KMS-11 (cell line): ENCODE measurements at regions not wholly inside any gene's neighbourhood (a gene's known extent, or its start where the extent isn't known, plus 50 kb on each side); places are given as distances from the start of the nearest gene placed in this dataset.

ENCODE experiments used
- H2AFZ ChIP-seq: fragments of 200-600 bp; sonication (generic); 2 replicates; pipeline ENCODE4 v1.6.1; 2016; ENCODE audit warnings: antibody characterized with exemption, mixed run types, low read depth
- H3K27ac ChIP-seq: fragments of 200-600 bp; sonication (generic); 2 replicates; pipeline ENCODE4 v1.6.1; 2016; ENCODE audit warnings: mild to moderate bottlenecking, mixed run types
- H3K27me3 ChIP-seq: fragments of 200-600 bp; sonication (generic); 2 replicates; pipeline ENCODE4 v1.6.1; 2017; ENCODE audit warnings: mild to moderate bottlenecking, low read depth, mixed run types, moderate library complexity; ENCODE audit not compliant: insufficient read depth
- H3K36me3 ChIP-seq: fragments of 200-600 bp; sonication (generic); 2 replicates; pipeline ENCODE4 v1.6.1; 2017; ENCODE audit warnings: mild to moderate bottlenecking, mixed run types; ENCODE audit not compliant: insufficient read depth
- H3K4me1 ChIP-seq: fragments of 200-600 bp; sonication (generic); 2 replicates; pipeline ENCODE4 v1.6.1; 2016; ENCODE audit warnings: mild to moderate bottlenecking, low read depth, mixed run types; ENCODE audit not compliant: poor library complexity, severe bottlenecking
- H3K4me2 ChIP-seq: fragments of 200-600 bp; sonication (generic); 2 replicates; pipeline ENCODE4 v1.7.0; 2016; ENCODE audit warnings: mild to moderate bottlenecking, mixed run types
- H3K4me3 ChIP-seq: fragments of 200-600 bp; sonication (generic); IDR thresholded peaks from 2 replicates; pipeline ENCODE4 v1.6.1; 2017; ENCODE audit warnings: low read depth, low read length, mixed read lengths; ENCODE audit not compliant: insufficient read depth
- H3K79me2 ChIP-seq: fragments of 200-600 bp; sonication (generic); 2 replicates; pipeline ENCODE4 v1.6.1; 2016; ENCODE audit warnings: low read depth, mixed run types; ENCODE audit not compliant: insufficient read depth
- H3K9ac ChIP-seq: fragments of 200-600 bp; sonication (generic); 2 replicates; pipeline ENCODE4 v1.6.1; 2016; ENCODE audit warnings: mild to moderate bottlenecking, mixed run types
- H4K20me1 ChIP-seq: fragments of 200-600 bp; sonication (generic); 2 replicates; pipeline ENCODE4 v1.6.1; 2016; ENCODE audit warnings: mild to moderate bottlenecking, mixed run types; ENCODE audit not compliant: insufficient read depth
- TF ChIP-seq, protein P1 (sequence below): fragments of 200-600 bp; sonication (generic); conservative IDR thresholded peaks from 2 replicates; pipeline ENCODE4 v1.6.1; 2017; ENCODE audit warnings: low read depth, mild to moderate bottlenecking, antibody characterized with exemption, low read length, moderate library complexity, mixed read lengths

GRCh38 chr10:128218161-128218560 is 91.9 kb upstream of the MKI67 start:
- no peak overlapping the region for H3K4me2 ChIP-seq
- no peak overlapping the region for H2AFZ ChIP-seq
- no peak overlapping the region for H3K4me3 ChIP-seq
- no peak overlapping the region for H3K9ac ChIP-seq
- H3K79me2 ChIP-seq, result no peaks in the 10 kb centered on the region
- no peaks in the 10 kb centered on the region for H3K36me3 ChIP-seq
- no peak overlapping the region for H3K27ac ChIP-seq
- H3K4me1 ChIP-seq, result no peaks in the 10 kb centered on the region
- no peaks in the 10 kb centered on the region for H3K27me3 ChIP-seq
- TF ChIP-seq, protein P1, sequence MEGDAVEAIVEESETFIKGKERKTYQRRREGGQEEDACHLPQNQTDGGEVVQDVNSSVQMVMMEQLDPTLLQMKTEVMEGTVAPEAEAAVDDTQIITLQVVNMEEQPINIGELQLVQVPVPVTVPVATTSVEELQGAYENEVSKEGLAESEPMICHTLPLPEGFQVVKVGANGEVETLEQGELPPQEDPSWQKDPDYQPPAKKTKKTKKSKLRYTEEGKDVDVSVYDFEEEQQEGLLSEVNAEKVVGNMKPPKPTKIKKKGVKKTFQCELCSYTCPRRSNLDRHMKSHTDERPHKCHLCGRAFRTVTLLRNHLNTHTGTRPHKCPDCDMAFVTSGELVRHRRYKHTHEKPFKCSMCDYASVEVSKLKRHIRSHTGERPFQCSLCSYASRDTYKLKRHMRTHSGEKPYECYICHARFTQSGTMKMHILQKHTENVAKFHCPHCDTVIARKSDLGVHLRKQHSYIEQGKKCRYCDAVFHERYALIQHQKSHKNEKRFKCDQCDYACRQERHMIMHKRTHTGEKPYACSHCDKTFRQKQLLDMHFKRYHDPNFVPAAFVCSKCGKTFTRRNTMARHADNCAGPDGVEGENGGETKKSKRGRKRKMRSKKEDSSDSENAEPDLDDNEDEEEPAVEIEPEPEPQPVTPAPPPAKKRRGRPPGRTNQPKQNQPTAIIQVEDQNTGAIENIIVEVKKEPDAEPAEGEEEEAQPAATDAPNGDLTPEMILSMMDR, result no peak
- no peaks in the 10 kb centered on the region for H4K20me1 ChIP-seq

GRCh38 chr10:128219295-128219694 is 93.1 kb upstream of the MKI67 start:
- H3K27ac ChIP-seq, result no peak overlapping the region
- H4K20me1 ChIP-seq, result no peaks in the 10 kb centered on the region
- no peaks in the 10 kb centered on the region for H3K27me3 ChIP-seq
- no peaks in the 10 kb centered on the region for H3K4me1 ChIP-seq
- no peaks in the 10 kb centered on the region for H3K79me2 ChIP-seq
- H2AFZ ChIP-seq, result no peak overlapping the region
- no peak overlapping the region for H3K9ac ChIP-seq
- H3K4me2 ChIP-seq, result no peak overlapping the region
- H3K4me3 ChIP-seq, result no peak overlapping the region
- no peaks in the 10 kb centered on the region for H3K36me3 ChIP-seq
- TF ChIP-seq, protein P1, result no peak

DNA sequence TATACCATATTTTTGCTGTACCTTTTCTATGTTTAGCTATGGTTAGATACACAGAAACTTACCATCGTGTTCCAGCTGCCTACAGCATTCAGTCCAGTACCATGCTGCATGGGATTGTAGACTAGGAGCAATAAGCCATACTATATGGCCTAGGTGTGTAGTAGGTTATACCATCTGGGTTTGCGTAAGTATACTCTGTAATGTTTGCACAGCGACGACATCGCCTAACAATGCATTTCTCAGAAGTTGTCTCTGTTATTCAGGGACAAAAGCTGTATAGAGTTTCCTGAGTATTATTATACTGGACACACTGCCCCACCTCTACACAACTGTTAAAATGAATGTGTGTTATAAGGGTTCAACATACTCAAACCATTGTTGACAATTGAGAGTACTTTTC is 93.8 kb upstream of the MKI67 start:
- H3K4me1 ChIP-seq, result no peaks in the 10 kb centered on the region
- no peaks in the 10 kb centered on the region for H3K27me3 ChIP-seq
- H2AFZ ChIP-seq, result no peak overlapping the region
- H4K20me1 ChIP-seq, result no peaks in the 10 kb centered on the region
- no peaks in the 10 kb centered on the region for H3K79me2 ChIP-seq
- no peaks in the 10 kb centered on the region for H3K36me3 ChIP-seq
- H3K27ac ChIP-seq, result no peak overlapping the region
- H3K9ac ChIP-seq, result no peak overlapping the region
- TF ChIP-seq, protein P1, result no peak
- H3K4me3 ChIP-seq, result no peak overlapping the region
- H3K4me2 ChIP-seq, result no peak overlapping the region

- H2AFZ ChIP-seq, result no peak overlapping the region
- no peak overlapping the region for H3K9ac ChIP-seq
- H3K79me2 ChIP-seq, result no peaks in the 10 kb centered on the region
- no peak overlapping the region for H3K4me2 ChIP-seq
- H3K27ac ChIP-seq, result no peak overlapping the region
- H4K20me1 ChIP-seq, result no peaks in the 10 kb centered on the region
- H3K27me3 ChIP-seq, result no peaks in the 10 kb centered on the region
- H3K4me1 ChIP-seq, result no peaks in the 10 kb centered on the region
- H3K4me3 ChIP-seq, result no peak overlapping the region
- no peaks in the 10 kb centered on the region for H3K36me3 ChIP-seq
- TF ChIP-seq, protein P1, result no peak
Observed at GRCh38 chr10:128221117-128221516, 94.9 kb upstream of the MKI67 start.
